ENCODE measurements at regions not wholly inside any gene's neighbourhood (a gene's known extent, or its start where the extent isn't known, plus 50 kb on each side); places are given as distances from the start of the nearest gene placed in this dataset.

DNA sequence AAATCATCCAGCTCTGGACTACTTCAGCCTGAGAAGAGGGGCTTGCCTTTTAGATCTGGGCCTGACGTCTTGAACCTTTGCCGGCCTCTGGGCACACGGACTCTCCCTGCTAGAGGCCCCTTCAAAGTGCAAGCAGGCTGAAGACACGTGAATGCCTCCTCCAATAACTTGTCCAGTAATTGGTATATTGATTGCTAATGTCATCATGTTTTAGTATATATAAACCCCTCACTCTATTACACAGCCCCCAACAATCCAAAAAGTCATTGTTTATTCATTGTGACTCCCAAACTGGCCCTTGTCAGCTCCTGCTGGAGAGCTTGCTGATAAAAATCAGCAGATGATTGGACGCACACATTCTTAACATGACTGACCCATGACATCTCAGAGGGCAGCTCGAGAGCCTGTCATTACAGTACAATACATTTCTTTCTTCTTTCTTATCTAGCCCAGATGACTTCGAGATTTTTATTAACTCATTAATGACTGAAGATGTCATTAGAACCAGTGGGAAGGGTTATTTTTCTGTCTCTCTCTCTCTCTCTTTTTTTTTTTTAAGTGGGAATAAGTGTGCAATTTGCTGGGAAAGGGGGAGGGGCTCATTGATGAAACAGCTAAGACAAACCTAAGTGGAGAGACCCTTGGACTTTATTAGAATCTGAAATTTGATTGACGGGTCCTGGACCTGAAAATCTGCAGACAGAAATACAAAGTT, 65.5 kb upstream of the NR2F2 start:
- DNase-seq (ENCODE audit: low spot score), result no peak

DNA sequence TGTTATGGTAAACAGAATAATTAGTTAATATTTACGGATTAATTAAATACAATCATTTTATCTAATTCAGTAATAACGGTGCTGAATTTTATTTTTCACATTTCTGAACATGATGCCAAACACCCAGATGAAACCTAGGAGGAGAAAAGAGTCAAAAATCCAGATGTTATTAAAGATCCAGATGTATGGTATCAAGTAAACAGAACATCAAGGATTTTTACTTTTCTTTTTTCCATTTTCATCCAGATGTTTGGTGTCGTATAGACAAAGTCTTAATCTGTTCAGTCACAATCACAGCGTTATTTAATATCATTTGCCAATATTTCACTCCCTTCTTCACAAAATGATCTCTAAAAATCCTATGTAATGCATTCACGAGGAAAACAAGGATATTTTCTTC, 64.0 kb upstream of the NR2F2 start:
- DNase-seq (ENCODE audit: low spot score), result no peak

DNA sequence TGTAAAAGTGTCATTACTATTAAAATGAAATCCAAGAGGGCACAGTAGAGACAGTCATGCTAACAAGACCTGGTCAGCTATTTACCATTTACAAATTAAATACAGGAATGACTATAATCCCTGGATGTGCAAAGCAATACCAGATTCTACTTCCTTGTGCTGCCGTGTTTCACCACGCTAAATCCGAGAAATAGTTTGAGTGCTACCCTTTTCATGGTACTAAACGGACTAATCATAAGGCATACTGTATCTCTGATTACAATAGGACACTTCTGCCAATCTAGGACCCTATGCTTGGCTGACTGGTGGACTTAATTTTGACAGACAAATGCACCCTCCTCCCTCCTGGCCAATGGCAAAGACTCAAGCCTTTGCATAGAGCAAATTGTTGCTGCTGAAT, 63.0 kb upstream of the NR2F2 start:
- no peak for DNase-seq (ENCODE audit: low spot score)

DNA sequence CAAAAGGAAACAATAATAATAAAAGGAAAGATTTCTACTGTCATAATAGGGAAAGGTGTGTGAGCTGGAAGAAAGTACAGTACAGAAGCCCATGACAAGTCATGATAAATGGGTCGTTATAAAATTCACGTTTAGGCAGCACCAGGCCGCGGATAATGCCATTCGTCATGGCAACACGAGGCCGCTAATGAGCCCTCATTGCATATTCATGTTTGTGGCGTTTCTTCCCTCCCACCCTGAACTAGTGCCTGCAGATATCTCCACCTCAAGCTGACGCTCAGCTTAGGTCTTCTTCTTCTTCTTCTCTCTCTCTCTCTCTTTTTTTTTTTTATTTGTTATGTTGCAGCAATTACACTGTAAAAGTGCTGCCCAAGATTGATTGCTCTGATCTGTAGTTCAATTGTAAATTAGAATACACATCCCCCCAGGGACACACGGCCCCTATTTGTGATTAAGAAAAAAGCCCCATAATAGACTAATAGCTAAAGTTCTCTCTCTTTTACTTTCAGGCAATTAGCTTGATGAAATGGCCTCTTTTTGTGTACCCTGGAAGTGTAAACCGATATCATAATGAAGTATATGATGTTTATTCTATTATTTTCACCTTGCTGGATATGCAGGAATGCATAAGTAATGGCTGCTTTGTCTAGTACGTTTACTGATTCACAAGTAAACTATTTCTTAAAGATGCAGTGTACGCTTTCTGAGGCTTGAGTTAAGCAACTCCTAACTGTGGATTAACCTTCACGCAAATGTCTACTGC, 61.9 kb upstream of the NR2F2 start:
- DNase-seq (ENCODE audit: low spot score), result no peak

DNA sequence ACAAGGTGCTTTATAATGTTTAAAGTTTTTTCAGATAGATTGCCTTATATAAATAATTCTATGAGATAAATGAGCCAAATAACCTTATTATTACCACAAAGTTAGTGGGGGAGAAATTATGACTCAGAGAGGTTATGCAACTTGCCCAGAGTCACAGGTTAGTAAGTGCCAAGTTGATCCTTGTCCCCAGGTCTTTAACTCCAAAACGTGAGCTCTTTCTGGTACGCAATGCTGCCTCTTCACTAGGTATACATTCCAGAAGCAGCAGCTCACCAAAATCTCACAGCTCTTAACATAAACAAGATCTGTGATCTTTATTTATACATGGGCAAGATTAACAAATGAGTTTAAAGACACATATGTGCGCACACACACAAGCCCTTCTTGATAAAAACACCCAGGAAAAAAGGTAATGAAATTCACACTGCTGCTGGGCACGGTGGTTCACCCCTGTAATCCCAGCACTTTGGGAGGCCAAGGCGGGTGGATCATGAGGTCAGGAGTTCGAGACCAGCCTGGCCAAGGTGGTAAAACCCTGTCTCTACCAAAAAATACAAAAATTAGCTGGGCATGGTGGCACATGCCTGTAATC, 59.8 kb upstream of the NR2F2 start:
- DNase-seq (ENCODE audit: low spot score), result no peak

DNA sequence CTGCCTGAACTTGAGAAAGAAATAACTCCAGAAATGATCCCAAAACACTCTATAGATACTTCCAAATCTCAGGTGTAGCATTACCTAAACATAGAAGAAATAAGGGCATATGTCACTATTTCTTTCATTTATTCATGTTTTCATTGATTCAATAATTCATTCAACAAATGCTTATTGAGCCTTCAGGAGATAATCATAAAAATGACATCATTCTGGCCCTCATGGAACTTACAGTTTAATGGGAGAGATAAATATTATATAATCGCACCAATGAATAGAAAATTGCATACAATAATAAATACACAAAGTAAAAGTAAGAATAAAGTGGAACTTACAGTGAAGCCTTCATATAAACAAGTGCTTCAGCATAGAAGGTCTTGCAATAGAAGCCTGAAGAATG, 58.1 kb upstream of the NR2F2 start:
- DNase-seq (ENCODE audit: low spot score), result no peak

DNA sequence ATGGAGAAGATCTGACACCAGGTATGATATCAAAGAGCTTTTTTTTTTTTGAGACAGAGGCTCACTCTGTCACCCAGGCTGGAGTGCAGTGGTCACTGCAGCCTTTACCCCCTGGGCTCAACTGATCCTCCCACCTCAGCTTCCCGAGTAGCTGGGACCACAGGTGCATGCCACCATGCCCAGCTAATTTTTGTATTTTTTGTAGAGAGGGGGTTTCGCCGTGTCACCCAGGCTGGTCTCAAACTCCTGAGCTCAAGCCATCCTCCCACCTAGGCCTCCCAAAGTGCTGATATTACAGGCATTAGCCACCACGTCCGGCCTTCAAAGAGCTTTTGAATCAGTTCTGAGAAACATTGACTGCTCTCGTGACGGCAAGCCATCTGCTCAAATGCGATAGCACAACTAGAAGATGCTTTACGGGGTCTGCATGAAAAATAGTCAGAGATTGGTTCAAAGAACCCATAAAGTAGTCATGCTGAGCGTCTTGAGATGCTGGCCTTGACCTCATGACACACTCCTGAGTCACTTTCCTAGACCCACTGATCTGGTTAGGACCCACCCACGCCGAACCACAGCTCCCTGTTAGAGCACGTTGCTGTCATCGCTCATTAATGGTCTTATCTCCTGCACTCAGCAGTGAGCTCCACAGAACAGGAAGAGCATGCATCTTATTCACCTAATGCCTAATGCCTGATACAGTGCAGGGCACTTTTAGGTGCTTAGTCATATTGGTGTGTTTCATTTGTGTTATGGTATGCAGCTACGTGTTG, 57.0 kb upstream of the NR2F2 start:
- no peak for DNase-seq (ENCODE audit: low spot score)

DNA sequence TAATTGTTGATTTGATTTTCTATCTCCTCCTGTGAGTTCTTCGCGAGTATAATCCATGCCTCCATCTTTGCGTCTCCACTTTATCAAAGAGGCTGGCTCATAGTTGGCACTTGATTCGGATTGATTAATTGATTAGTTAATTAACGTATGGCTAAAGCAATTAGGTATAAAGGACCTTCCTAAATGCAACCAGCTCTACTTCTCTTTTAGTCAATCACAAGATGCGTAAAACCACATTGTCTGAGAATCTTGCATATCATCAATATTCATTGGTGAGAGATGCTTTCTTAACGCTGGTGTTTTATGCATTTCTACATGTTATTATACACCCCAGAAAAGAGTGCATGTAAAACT, 56.4 kb upstream of the NR2F2 start:
- DNase-seq (ENCODE audit: low spot score), result no peak

DNA sequence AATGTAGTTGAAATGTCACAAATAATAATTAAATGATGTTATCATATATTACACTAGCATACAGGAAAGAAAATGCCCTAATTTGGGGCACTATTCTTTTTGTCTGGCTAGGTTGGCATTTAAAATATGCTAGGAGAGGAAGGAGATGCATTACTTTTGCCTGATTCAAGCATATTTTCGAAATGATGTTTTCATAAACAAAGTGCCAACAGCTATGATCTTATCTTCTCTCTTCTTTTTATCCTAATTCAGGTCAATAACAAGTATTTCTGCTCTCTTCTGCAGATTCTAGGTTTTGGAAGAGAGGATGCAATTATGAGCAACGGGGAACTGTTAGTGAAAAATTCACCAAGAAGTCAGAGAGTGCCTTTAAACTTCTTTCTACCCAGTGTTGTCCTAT, 55.8 kb upstream of the NR2F2 start:
- no peak for DNase-seq (ENCODE audit: low spot score)

DNA sequence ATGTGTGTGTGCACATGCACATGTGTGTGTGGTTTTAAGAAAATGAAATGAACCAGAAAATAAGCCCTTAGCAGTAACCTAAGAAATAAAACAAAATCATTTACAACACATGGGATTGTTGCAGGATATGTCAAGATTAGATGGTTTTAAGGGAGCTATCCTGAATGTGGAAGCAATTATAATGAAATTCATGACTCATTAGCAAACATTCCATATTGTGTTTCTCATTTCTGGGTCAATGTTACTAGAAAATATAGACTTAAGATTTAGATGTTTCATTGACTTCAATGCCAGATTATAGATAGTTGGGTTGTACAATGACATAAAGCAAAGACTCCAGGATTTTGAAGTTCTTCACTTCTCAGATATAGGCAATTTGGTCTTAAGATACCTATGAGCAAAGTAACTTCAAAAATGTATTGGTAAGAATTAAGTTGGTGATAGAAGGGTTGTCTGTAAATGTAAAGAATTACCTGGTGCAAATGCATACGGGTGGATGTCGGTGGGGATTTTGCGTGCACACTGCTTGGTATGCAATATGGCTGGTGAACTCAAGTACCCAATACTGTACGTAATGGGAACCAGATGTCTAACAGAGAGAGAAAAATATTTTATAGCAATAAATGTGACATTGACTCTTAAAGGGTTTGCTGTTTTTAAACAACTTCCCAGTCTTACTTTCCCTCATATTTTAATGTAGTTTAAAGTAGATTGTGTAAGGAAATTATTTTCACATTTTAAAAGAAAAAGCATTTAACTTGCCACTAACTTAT, 53.9 kb upstream of the NR2F2 start:
- no peak for DNase-seq (ENCODE audit: low spot score)
